Suprapubic skin (tissue), 4 donors: ENCODE measurements at regions not wholly inside any gene's neighbourhood (a gene's known extent, or its start where the extent isn't known, plus 50 kb on each side); places are given as distances from the start of the nearest gene placed in this dataset.

ENCODE experiments used
- POLR2A ChIP-seq, 2 donors: fragments of 450-650 bp; IDR thresholded peaks; one replicate each; pipeline ENCODE4 v1.6.1; 2017; ENCODE audit warnings: antibody characterized with exemption in 2 of 2, mild to moderate bottlenecking in 2 of 2, moderate library complexity in 2 of 2
- POLR2AphosphoS5 ChIP-seq, 3 donors: sonication (generic); formaldehyde crosslinking; IDR thresholded peaks; one replicate each; pipeline ENCODE4 v1.6.1; 2017; ENCODE audit warnings: antibody characterized with exemption in 3 of 3
- TF ChIP-seq, protein P1 (sequence below), 2 donors: fragments of 200-600 bp in 1 of 2; fragments of 450-650 bp in 1 of 2; sonication (generic) in 1 of 2; IDR thresholded peaks; one replicate each; pipeline ENCODE4 v1.5.1; 2016 to 2019; ENCODE audit warnings: antibody characterized with exemption in 2 of 2, mild to moderate bottlenecking in 1 of 2, moderate library complexity in 1 of 2

- TF ChIP-seq, protein P1, sequence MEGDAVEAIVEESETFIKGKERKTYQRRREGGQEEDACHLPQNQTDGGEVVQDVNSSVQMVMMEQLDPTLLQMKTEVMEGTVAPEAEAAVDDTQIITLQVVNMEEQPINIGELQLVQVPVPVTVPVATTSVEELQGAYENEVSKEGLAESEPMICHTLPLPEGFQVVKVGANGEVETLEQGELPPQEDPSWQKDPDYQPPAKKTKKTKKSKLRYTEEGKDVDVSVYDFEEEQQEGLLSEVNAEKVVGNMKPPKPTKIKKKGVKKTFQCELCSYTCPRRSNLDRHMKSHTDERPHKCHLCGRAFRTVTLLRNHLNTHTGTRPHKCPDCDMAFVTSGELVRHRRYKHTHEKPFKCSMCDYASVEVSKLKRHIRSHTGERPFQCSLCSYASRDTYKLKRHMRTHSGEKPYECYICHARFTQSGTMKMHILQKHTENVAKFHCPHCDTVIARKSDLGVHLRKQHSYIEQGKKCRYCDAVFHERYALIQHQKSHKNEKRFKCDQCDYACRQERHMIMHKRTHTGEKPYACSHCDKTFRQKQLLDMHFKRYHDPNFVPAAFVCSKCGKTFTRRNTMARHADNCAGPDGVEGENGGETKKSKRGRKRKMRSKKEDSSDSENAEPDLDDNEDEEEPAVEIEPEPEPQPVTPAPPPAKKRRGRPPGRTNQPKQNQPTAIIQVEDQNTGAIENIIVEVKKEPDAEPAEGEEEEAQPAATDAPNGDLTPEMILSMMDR (IDR thresholded peaks at IDR 0.05) = no peak
- TF ChIP-seq POLR2A (IDR thresholded peaks at IDR 0.05) (no peak), POLR2AphosphoS5 (IDR thresholded peaks at IDR 0.05) (no peak)
These were observed 546.0 kb downstream of the METTL15 start for GRCh38 chr11:28654191-28654590.
